ENCODE measurements at regions not wholly inside any gene's neighbourhood (a gene's known extent, or its start where the extent isn't known, plus 50 kb on each side); places are given as distances from the start of the nearest gene placed in this dataset.
A peak's percentile ranks its signal among the peaks of the same experiment; 100 is the strongest.

DNA sequence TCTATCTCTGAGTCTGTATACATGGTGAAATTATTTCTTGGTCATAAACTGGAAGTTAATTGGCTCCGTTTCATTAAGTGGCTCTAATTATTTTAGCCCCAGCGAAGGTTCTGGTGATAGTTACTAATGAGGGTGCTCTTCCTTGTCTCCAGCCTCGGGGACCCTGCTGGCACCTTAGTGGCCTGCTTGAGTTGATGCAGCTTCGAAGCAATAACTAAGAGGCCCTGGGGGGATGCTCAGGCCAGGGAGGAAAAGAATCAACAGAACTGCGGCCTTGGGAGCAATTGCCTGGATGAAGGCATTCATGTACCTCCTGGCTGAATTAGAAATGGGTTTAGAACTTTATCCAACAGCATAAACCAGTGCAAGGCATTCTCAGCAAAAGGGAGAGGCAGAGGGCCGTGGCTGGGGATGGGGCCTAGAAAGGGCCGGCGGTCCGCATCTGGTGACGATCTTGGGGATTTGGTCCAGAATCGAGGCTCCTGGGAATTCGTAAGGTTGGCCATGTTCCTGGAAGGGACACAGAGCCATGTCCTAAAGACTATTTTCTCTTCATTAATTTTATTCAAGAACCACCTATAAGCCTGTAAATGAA lies 100.0 kb upstream of the AJAP1 start:
- no peak for DNase-seq

GRCh38 chr1:4557949-4558348 lies 96.5 kb upstream of the AJAP1 start:
- DNase-seq = no peak

DNA sequence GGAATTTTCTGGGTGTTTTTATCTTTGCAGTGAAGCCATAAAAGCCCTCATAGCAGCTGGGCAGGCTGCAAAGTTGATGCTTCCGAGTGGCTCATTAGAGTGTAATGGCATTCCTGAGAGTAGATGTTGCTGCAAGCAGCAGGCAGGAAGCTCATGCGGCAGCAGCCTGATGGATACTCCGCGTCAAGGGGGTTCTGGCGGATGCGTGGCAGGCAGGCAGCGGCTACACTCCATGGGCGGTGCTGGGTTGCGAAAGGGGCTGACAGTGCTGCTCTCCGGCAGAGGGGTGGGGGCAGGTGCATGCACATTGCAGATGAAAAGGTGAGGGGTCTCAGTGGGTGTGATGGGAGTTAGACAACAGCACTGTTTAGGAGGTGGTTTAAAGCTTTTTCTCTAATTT lies 93.2 kb upstream of the AJAP1 start:
- DNase-seq = no peak

- no peak for DNase-seq
Observed at GRCh38 chr1:4562321-4562720, 92.1 kb upstream of the AJAP1 start.

DNA sequence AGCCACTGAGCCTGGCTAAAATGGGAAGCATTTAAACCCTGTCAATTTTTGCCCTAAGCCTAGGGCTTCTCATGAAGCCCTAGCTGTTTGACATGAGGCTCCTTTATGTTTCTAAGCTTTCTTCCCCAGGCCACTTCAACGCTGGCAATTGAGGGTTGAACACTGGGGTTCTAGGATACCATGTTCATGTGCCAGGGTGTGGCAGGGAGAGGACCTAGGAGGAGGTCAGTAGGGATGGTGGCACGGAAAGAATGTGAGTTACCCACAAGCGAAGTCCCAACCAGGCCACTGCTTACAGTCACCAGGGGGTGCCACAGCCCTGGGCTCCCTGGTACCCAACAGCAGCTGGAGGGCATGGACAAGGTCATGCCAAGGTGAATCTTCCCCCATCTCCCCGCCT lies 90.8 kb upstream of the AJAP1 start:
- no peak for DNase-seq

GRCh38 chr1:4564051-4564450 lies 90.4 kb upstream of the AJAP1 start:
- DNase-seq = no peak

DNA sequence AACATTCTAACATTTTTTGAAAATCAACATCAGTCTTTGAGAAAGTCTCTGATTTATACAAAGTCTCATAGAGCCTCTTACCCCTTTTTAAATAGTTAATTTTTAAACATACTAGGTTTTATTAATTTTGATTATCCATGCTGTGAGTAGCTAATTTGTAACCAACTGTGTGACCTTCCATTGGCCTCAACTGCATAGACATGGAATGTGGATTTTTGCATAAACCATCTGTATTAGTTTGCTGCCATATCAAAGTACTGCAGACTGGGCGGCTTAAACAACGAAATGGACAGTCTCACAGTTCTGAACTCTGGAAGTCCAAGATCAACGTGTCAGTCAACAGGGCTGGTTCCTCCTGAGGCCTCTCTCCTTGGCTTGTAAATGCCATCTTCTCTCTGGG lies 89.2 kb upstream of the AJAP1 start:
- DNase-seq = no peak

- no peak for DNase-seq
Observed at GRCh38 chr1:4565801-4566449, 88.5 kb upstream of the AJAP1 start.

GRCh38 chr1:4571263-4571662 lies 83.1 kb upstream of the AJAP1 start:
- no peak for DNase-seq

DNA sequence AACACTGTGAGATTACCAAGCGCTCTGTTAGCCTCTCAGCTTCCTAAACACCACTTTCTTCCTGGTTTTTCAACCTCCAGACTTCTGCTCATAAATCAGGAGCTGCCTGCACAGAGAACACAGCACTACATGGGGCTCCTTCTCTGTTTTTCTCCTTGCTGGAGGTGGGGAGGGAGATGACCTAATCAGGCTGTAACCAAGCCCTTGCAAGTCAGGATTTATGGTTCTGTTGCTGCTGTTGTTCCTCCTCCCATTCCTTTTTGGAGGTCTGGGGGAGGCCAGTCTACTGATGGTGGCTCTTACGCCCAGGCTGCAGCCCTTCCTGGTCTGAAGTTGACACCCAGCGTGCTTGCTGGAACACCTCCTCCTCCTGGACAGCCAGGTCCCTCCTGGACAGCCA lies 80.9 kb upstream of the AJAP1 start:
- DNase-seq = no peak

DNA sequence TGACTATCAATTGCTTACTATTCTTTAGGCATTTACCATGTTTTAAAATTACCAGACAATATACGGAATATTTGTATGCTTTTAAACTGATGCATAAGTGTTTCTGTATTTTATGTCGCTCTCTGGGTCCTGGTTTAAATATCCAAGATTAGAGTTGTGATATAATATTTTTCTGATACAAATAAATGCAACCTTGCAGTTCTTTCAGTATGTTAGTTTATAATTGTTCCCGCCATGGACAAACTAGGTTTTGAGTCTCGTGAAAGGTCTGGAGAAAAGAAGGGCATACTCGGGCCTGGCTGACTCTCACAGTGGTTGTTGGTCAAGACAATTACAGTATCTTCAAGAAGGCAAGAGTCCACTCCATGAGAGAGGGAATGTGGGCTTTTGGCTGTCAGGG lies 72.6 kb upstream of the AJAP1 start:
- no peak for DNase-seq

GRCh38 chr1:4584449-4584848 lies 70.0 kb upstream of the AJAP1 start:
- DNase-seq = no peak

- DNase-seq = peak in 1 of 2 donors; percentile 7
Observed at GRCh38 chr1:4585216-4585615, 69.2 kb upstream of the AJAP1 start.

GRCh38 chr1:4585705-4586104 lies 68.7 kb upstream of the AJAP1 start:
- no peak for DNase-seq

DNA sequence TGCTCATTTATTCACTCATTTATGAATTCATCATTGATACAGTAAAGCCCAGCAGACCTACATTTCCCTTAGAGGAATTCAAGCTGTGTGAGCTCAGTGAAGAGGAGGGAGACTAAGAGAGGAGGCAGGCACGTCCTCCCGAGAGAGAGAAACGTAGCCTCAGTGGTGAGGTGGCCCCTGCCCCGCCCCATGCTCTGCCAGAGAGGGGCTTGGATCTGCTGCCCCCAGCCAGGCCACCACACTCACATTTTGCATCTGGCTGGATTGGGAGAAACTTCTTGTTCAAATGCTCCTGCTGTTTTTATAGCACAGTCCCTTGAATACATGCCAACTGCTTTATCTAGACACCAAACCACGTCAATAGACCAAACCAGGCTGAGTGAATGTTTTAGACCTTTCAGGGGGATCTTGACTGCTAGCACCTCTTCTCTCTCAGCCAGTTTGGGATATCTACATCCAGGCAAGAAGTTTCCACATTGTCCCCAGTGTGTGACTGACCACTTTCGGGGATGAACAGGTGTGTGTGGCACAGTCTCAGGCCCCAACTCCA lies 67.7 kb upstream of the AJAP1 start:
- no peak for DNase-seq

- no peak for DNase-seq
Observed at GRCh38 chr1:4587721-4588120, 66.7 kb upstream of the AJAP1 start.

DNA sequence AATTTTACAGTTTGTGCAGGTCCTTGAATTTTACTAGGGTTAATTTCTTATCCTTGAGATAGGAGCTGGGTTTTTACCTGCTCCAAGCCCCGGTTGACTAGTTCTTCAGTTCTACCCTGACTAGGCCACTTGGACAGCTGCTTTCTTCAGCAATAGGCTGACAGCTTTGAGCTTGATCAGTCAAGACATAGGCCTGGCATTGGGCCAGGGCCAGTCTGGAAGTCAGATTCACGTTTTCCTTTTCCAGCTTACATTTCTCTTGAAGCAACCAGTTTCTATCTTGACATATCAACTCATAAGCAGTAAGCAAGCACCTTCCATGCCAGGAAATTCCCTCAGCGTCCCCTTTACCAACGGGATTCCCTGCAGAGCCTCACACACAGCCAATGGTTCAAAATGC lies 63.7 kb upstream of the AJAP1 start:
- DNase-seq = no peak

- no peak for DNase-seq
Observed at GRCh38 chr1:4591926-4592325, 62.5 kb upstream of the AJAP1 start.

DNA sequence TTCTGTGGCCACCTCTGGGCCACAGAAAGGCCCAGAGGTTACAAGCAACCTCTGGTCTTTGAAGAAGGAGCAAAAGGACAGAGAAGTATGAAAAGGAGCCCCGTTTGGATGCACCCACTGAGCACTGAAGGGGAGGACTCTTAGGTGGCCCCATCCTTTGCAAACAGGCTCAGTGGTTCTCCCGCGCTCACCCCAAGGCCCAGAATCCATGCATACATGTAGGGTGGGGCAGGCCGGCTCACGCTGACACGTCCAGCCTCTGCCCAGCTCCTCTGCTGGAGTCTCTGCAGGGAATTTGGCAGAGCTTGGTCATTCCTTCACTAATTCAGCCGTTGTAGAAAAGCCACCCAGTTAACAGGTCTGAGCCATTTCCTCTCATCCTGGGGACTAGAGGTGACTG lies 61.3 kb upstream of the AJAP1 start:
- DNase-seq = no peak

GRCh38 chr1:4594286-4594991 lies 60.0 kb upstream of the AJAP1 start:
- no peak for DNase-seq

DNA sequence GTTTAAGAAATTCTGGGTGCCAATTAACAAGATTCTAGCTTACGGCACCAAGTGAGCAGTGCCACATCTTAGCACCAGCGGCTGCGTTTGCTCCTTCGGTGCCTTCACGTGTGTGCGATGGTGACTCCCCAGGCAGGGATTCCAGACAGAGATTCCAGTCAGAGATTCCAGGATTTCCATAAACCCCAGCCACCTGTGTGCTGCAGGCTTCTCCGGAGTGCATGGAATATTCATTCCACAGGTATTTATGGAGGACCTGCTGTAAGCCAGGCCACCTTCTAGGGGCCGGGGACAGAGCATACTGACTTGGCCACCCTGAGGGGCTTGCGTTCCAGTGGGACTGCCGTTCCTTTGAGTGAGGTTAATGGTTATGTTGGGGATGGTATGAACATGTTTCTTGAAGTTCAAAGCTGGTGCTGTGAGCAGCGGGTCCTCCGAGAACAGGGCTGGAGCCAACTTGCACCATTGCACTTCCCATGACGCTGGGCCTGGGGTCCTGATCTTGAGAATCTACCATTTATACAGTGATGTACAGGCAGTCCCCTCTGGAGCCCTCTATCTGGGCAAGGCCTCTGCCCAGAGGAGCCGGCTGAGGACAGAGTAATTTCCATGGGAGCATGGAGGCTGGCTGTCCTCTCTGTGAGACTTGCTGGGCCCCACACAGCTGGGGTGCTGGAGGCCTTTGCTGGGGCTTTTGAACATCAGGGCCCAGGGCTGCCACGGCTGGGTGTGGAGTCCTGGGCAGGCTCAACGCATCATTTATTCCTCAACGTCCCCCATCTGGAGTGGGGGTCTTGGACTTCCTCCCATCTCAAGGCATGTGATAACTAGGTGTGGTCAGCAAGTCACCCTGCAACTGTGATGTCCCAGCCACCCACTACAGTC lies 58.8 kb upstream of the AJAP1 start:
- DNase-seq = no peak

DNA sequence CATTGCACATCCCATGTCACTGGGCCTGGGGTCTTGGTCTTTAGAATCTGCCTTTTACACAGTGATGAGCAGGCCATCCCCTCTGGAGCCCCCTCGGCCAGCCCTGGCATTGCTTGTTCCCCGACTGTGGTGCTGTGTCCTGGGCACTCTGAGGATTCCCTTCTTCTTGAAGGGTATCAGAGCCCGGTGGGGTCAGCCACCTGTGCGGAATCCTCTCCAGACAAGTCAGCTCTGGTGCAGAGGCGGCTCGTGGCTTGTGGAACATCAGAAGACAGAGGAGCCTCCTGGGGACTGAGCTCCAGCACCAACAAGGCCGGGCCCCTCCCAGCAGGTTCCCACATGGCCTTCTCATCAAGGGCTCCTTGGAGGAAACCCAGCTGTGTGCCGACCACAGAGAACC lies 57.9 kb upstream of the AJAP1 start:
- no peak for DNase-seq

DNA sequence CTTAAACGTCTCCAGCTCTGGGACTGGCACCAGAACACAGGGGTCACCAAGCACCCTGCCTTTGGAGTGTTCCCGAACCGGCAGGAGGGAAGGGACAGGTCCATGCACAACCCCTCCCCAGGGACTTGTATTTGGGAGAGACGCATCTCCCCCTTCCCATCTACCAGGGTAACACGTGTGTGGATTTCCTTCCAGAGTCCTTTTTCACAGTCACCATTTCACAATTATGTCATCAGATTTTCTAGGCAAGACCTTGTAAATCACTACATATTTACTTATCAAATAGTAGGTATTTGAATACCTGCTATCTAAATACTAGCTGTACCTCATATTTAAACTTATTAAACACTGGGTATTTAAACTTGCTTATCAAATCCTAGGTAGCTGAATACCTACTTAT lies 57.4 kb upstream of the AJAP1 start:
- DNase-seq = no peak
